ENCODE measurements at regions not wholly inside any gene's neighbourhood (a gene's known extent, or its start where the extent isn't known, plus 50 kb on each side); places are given as distances from the start of the nearest gene placed in this dataset.

- no peak for DNase-seq (ENCODE audit: low read depth, low spot score)
- H3K9me3 ChIP-seq (replicated peaks; ENCODE audit: control insufficient read depth, insufficient read depth, low read length) = no peaks in the 10 kb centered on the region
- H3K4me1 ChIP-seq (ENCODE audit: control insufficient read depth, insufficient read depth, low read length) = no peaks in the 10 kb centered on the region
- ChIA-PET CTCF (no interaction called here), SMC1A (ENCODE audit: uncharacterized antibody, unreplicated experiment) (no interaction called here), RAD21 (ENCODE audit: unreplicated experiment) (no interaction called here), POLR2A (no interaction called here)
- H4K20me1 ChIP-seq (ENCODE audit: control insufficient read depth, insufficient read depth) = no peaks in the 10 kb centered on the region
- no peaks in the 10 kb centered on the region for H3K36me3 ChIP-seq (ENCODE audit: control insufficient read depth in 2 of 2, insufficient read depth in 2 of 2, low read length in 1 of 2)
- H3K4me3 ChIP-seq = no peak overlapping the region
- 0% methylated on average over 1 of the region's 1 CpG for WGBS (ENCODE audit: insufficient coverage, insufficient replicate concordance, low lambda C conversion rate, missing lambda C conversion rate)
- no peak for TF ChIP-seq CHD4 (IDR thresholded peaks at IDR 0.05)
- TF ChIP-seq RCOR1 (conservative IDR thresholded peaks at IDR 0.05; ENCODE audit: low read depth, low read length) = no peak
- TF ChIP-seq FOS (IDR thresholded peaks at IDR 0.05; ENCODE audit: borderline replicate concordance, extremely low read depth, insufficient read length) = no peak
- TF ChIP-seq PML (IDR thresholded peaks at IDR 0.05; ENCODE audit: low read length) = no peak
- no peak for TF ChIP-seq GABPA (IDR thresholded peaks at IDR 0.05; ENCODE audit: low read depth)
- TF ChIP-seq DPF2 (IDR thresholded peaks at IDR 0.05) = no peak
- TF ChIP-seq ASH2L (IDR thresholded peaks at IDR 0.05; ENCODE audit: borderline replicate concordance, low read depth) = no peak
- TF ChIP-seq BHLHE40 (IDR thresholded peaks at IDR 0.05; ENCODE audit: borderline replicate concordance in 1 of 2, low read depth in 2 of 2, low read length in 1 of 2) = no peak
- no peak overlapping the region for H3K9ac ChIP-seq (ENCODE audit: control insufficient read depth, insufficient read depth, low read length)
- intact Hi-C loops (cut with micrococcal nuclease; ENCODE audit: unreplicated experiment) (no loop called here), in situ Hi-C loops (cut with MboI) (no loop called here)
- H3K4me2 ChIP-seq (ENCODE audit: control insufficient read depth, insufficient read depth) = no peak overlapping the region
- ATAC-seq = no peak
- no peaks in the 10 kb centered on the region for H3K27me3 ChIP-seq (replicated peaks in 1 of 2; ENCODE audit: control insufficient read depth in 2 of 2, insufficient read depth in 2 of 2, low read length in 1 of 2)
- no peak overlapping the region for H2AFZ ChIP-seq (ENCODE audit: control insufficient read depth, low read depth, low read length)
- no peak overlapping the region for H3K27ac ChIP-seq (ENCODE audit: control insufficient read depth, insufficient read depth)
- FAIRE-seq = no peak
- BruUV-seq (replicated peaks) = no TSS peak
- no peaks in the 10 kb centered on the region for H3K79me2 ChIP-seq (ENCODE audit: control insufficient read depth, insufficient read depth, low read length)
Observed at GRCh38 chr13:68359105-68359504, 1129.0 kb upstream of the PCDH9 start.

- RAD21 ChIA-PET (ENCODE audit: unreplicated experiment) = no interaction called here
- 2% methylated on average over 2 of the region's 2 CpGs for WGBS (ENCODE audit: insufficient coverage, insufficient replicate concordance, low lambda C conversion rate, missing lambda C conversion rate)
- intact Hi-C loops (cut with micrococcal nuclease; ENCODE audit: unreplicated experiment) = no loop called here
- SMC1A ChIA-PET (ENCODE audit: uncharacterized antibody, unreplicated experiment) = no interaction called here
- Histone ChIP-seq H3K27me3 (replicated peaks in 1 of 2; ENCODE audit: control insufficient read depth in 2 of 2, insufficient read depth in 2 of 2, low read length in 1 of 2) (no peaks in the 10 kb centered on the region), H4K20me1 (ENCODE audit: control insufficient read depth, insufficient read depth) (no peaks in the 10 kb centered on the region), H3K4me3 (no peak overlapping the region), H3K27ac (ENCODE audit: control insufficient read depth, insufficient read depth) (no peak overlapping the region), H3K4me1 (ENCODE audit: control insufficient read depth, insufficient read depth, low read length) (no peaks in the 10 kb centered on the region), H3K36me3 (ENCODE audit: control insufficient read depth in 2 of 2, insufficient read depth in 2 of 2, low read length in 1 of 2) (no peaks in the 10 kb centered on the region), H2AFZ (ENCODE audit: control insufficient read depth, low read depth, low read length) (no peak overlapping the region), H3K9me3 (replicated peaks; ENCODE audit: control insufficient read depth, insufficient read depth, low read length) (no peaks in the 10 kb centered on the region), H3K4me2 (ENCODE audit: control insufficient read depth, insufficient read depth) (no peak overlapping the region), H3K79me2 (ENCODE audit: control insufficient read depth, insufficient read depth, low read length) (no peaks in the 10 kb centered on the region), H3K9ac (ENCODE audit: control insufficient read depth, insufficient read depth, low read length) (no peak overlapping the region)
- POLR2A ChIA-PET = no interaction called here
- ATAC-seq = no peak
- in situ Hi-C loops (cut with MboI) = no loop called here
- CTCF ChIA-PET = no interaction called here
- no peak for FAIRE-seq
- BruUV-seq (replicated peaks) = no TSS peak
- no peak for DNase-seq (ENCODE audit: low read depth, low spot score)
- TF ChIP-seq NFIC (IDR thresholded peaks at IDR 0.05; ENCODE audit: low read depth, low read length) (no peak), ZBTB11 (CRISPR knock-in tag; IDR thresholded peaks at IDR 0.05) (no peak), TCF12 (IDR thresholded peaks at IDR 0.05; ENCODE audit: low read depth, low read length) (no peak), BCL11A (IDR thresholded peaks at IDR 0.05; ENCODE audit: low read depth, low read length) (no peak), FOXK2 (IDR thresholded peaks at IDR 0.05) (no peak), EP300 (IDR thresholded peaks at IDR 0.05; ENCODE audit: borderline replicate concordance in 1 of 2, control insufficient read depth in 1 of 2, low read depth in 2 of 2, low read length in 2 of 2) (no peak), SREBF2 (IDR thresholded peaks at IDR 0.05; ENCODE audit: low read length) (no peak), BCL3 (IDR thresholded peaks at IDR 0.05; ENCODE audit: borderline replicate concordance, insufficient read depth, low read depth, low read length, poor library complexity, severe bottlenecking) (no peak)
Observed at GRCh38 chr13:68358294-68358705, 1128.2 kb upstream of the PCDH9 start.
